Spleen (tissue), 11 donors: ENCODE measurements at regions not wholly inside any gene's neighbourhood (a gene's known extent, or its start where the extent isn't known, plus 50 kb on each side); places are given as distances from the start of the nearest gene placed in this dataset.
"Not testable (repeated sequence)": the region's sequence is repeated elsewhere in the genome, so short reads cannot be mapped to it uniquely, and the experiment has no call there.

Experiments
- DNase-seq: peaks from one replicate; pipeline ENCODE4 v3.0.0-alpha.2; 2020
- H3K27ac ChIP-seq, 8 donors: fragments of 200-600 bp; sonication (generic) in 7 of 8; 1 replicate in 4 of 8; 2 replicates in 4 of 8; pipeline versions ENCODE4 v1.5.0 to v1.8.0; 2016 to 2021; ENCODE audit warnings: inconsistent platforms in 4 of 8, mild to moderate bottlenecking in 4 of 8, moderate library complexity in 1 of 8
- H3K27me3 ChIP-seq, 7 donors: fragments of 200-600 bp; sonication (generic) in 6 of 7; replicated peaks in 1 of 7; 1 replicate in 4 of 7; 2 replicates in 3 of 7; pipeline versions ENCODE4 v1.5.0 to v1.8.0; 2016 to 2021; ENCODE audit warnings: inconsistent platforms in 3 of 7, mild to moderate bottlenecking in 1 of 7
- H3K36me3 ChIP-seq, 6 donors: fragments of 200-600 bp; sonication (generic) in 5 of 6; 1 replicate in 4 of 6; 2 replicates in 2 of 6; pipeline versions ENCODE4 v1.5.0 to v1.8.0; 2016 to 2021; ENCODE audit warnings: inconsistent platforms in 2 of 6
- H3K4me1 ChIP-seq, 6 donors: fragments of 200-600 bp; sonication (generic) in 5 of 6; 1 replicate in 3 of 6; 2 replicates in 3 of 6; pipeline versions ENCODE4 v1.5.0 to v1.8.0; 2016 to 2021; ENCODE audit warnings: inconsistent platforms in 3 of 6
- H3K4me3 ChIP-seq, 8 donors: fragments of 200-600 bp; sonication (generic) in 7 of 8; 1 replicate in 4 of 8; 2 replicates in 4 of 8; pipeline versions ENCODE4 v1.5.0 to v1.8.0; 2016 to 2021; ENCODE audit warnings: inconsistent platforms in 4 of 8, mild to moderate bottlenecking in 4 of 8, moderate library complexity in 2 of 8
- H3K9me3 ChIP-seq, 8 donors: fragments of 200-600 bp; sonication (generic) in 7 of 8; 1 replicate in 4 of 8; 2 replicates in 4 of 8; pipeline versions ENCODE4 v1.5.0 to v1.8.0; 2016 to 2021; ENCODE audit warnings: inconsistent platforms in 4 of 8
- CTCF ChIP-seq, 11 experiments: fragments of 200-600 bp in 7 of 11; fragments of 450-650 bp in 4 of 11; sonication (generic) in 4 of 11; IDR thresholded peaks in 8 of 11; conservative IDR thresholded peaks in 3 of 11; 1 replicate in 7 of 11; 2 replicates in 4 of 11; pipeline versions ENCODE4 v1.4.0 to v1.8.0; 2016 to 2021; ENCODE audit warnings: antibody characterized with exemption in 11 of 11, inconsistent platforms in 4 of 11, mild to moderate bottlenecking in 1 of 11
- POLR2A ChIP-seq, 3 donors: fragments of 450-650 bp; IDR thresholded peaks; one replicate each; pipeline ENCODE4 v1.5.1; 2017; ENCODE audit warnings: antibody characterized with exemption in 3 of 3, mild to moderate bottlenecking in 1 of 3
- POLR2AphosphoS5 ChIP-seq, 3 donors: sonication (generic); formaldehyde crosslinking; IDR thresholded peaks; one replicate each; pipeline ENCODE4 v1.5.1; 2017; ENCODE audit warnings: antibody characterized with exemption in 3 of 3
- WGBS, 5 donors: extraction: QIAGEN DNeasy Blood & Tissue Kit in 3 of 5; methylation state at CpG; one replicate each; pipeline versions ENCODE4 v1.1.5 to v1.1.7; 2013 to 2018; 5-methylcytosine and 5-hydroxymethylcytosine counted together
- intact Hi-C: fragments of 100-400 bp; cut with DNase I; formaldehyde crosslinking; loops from one replicate; pipeline ENCODE4 v1.15.0; 2023; ENCODE audit warnings: low total_unique reads
- donor health status: healthy with polysubstance abuse.
- donor health status: DM: no; HTN: no; CAD: no; lungs with moderate emphysema.
- donor health status: DM: no; HTN: no; CAD: no.
- donor health status: Bipolar disorder and iron deficiency.
- donor health status: healthy.
- donor health status: DM: no; HTN: no; CAD: no.
- donor health status: DM: yes; HTN: yes; CAD: no.

- H3K27me3 ChIP-seq: peaks cover 0 to 8% (median 0%) of the 10 kb centered on the region in 7 donors
- no peak overlapping the region for H3K27ac ChIP-seq
- no peaks in the 10 kb centered on the region for H3K9me3 ChIP-seq
- no peaks in the 10 kb centered on the region for H3K36me3 ChIP-seq
- 78 to 91% (median 87%) methylated on average over 4 of the region's 4 CpGs for whole genome bisulfite sequencing, 5 donors
- intact Hi-C loops: no loop called here
- H3K4me3 ChIP-seq: no peak overlapping the region
- no peak for DNase-seq
- H3K4me1 ChIP-seq: no peaks in the 10 kb centered on the region
- TF ChIP-seq POLR2AphosphoS5 (IDR thresholded peaks at IDR 0.05) (no peak), CTCF (IDR thresholded peaks at IDR 0.05 in 8 of 11, conservative IDR thresholded peaks at IDR 0.05 in 3 of 11) (no peak), POLR2A (IDR thresholded peaks at IDR 0.05) (no peak)
Observed at GRCh38 chr2:7632420-7632819, 715.2 kb downstream of the RNF144A start.

GRCh38 chr2:7633566-7634153 lies 716.4 kb downstream of the RNF144A start:
- TF ChIP-seq POLR2AphosphoS5 (IDR thresholded peaks at IDR 0.05): no peak
- TF ChIP-seq POLR2A (IDR thresholded peaks at IDR 0.05): no peak
- TF ChIP-seq CTCF (IDR thresholded peaks at IDR 0.05 in 8 of 11, conservative IDR thresholded peaks at IDR 0.05 in 3 of 11): no peak
- intact Hi-C loops: no loop called here
- no peaks in the 10 kb centered on the region for H3K9me3 ChIP-seq
- H3K27ac ChIP-seq: no peak overlapping the region
- DNase-seq: no peak
- H3K4me1 ChIP-seq: no peaks in the 10 kb centered on the region
- WGBS, 5 donors: 60 to 77% (median 73%) methylated on average over 7 of the region's 7 CpGs
- H3K36me3 ChIP-seq: no peaks in the 10 kb centered on the region
- H3K27me3 ChIP-seq: peaks cover 0 to 8% (median 0%) of the 10 kb centered on the region in 7 donors
- H3K4me3 ChIP-seq: no peak overlapping the region

GRCh38 chr2:7634409-7634808 lies 717.2 kb downstream of the RNF144A start:
- H3K9me3 ChIP-seq: no peaks in the 10 kb centered on the region
- no peak for DNase-seq
- TF ChIP-seq POLR2A (IDR thresholded peaks at IDR 0.05) (no peak), POLR2AphosphoS5 (IDR thresholded peaks at IDR 0.05) (no peak), CTCF (IDR thresholded peaks at IDR 0.05 in 8 of 11, conservative IDR thresholded peaks at IDR 0.05 in 3 of 11) (no peak)
- peaks cover 0 to 8% (median 0%) of the 10 kb centered on the region in 7 donors for H3K27me3 ChIP-seq
- H3K27ac ChIP-seq: no peak overlapping the region
- H3K4me1 ChIP-seq: no peaks in the 10 kb centered on the region
- H3K36me3 ChIP-seq: no peaks in the 10 kb centered on the region
- H3K4me3 ChIP-seq: no peak overlapping the region
- 66 to 76% (median 71%) methylated on average over 7 of the region's 7 CpGs for WGBS, 5 donors
- intact Hi-C loops: no loop called here

GRCh38 chr2:7639476-7639875 lies 722.3 kb downstream of the RNF144A start:
- Histone ChIP-seq H3K27me3 (peaks cover 0 to 8% (median 0%) of the 10 kb centered on the region in 7 donors), H3K4me3 (no peak overlapping the region), H3K36me3 (no peaks in the 10 kb centered on the region), H3K27ac (no peak overlapping the region), H3K4me1 (no peaks in the 10 kb centered on the region), H3K9me3 (peaks cover 5 to 25% (median 19%) of the 10 kb centered on the region in 8 donors)
- no peak for DNase-seq
- no peak for TF ChIP-seq POLR2AphosphoS5 (IDR thresholded peaks at IDR 0.05)
- TF ChIP-seq POLR2A (IDR thresholded peaks at IDR 0.05): no peak
- TF ChIP-seq CTCF (IDR thresholded peaks at IDR 0.05 in 8 of 11, conservative IDR thresholded peaks at IDR 0.05 in 3 of 11): no peak
- 82 to 95% (median 92%) methylated on average over 1 of the region's 1 CpG for WGBS, 5 donors
- intact Hi-C loops: no loop called here

- H3K27me3 ChIP-seq, H3K36me3 ChIP-seq, H3K4me1 ChIP-seq, H3K4me3 ChIP-seq, intact Hi-C loops, DNase-seq, H3K27ac ChIP-seq: not testable (repeated sequence)
- 72 to 92% (median 82%) methylated on average over 2 to 3 of the region's 3 CpGs for WGBS, 5 donors
- peaks cover 5 to 25% (median 19%) of the 10 kb centered on the region in 8 donors for H3K9me3 ChIP-seq
Observed at GRCh38 chr2:7641272-7641671, 724.1 kb downstream of the RNF144A start.
